A549 (cell line): ENCODE measurements at regions not wholly inside any gene's neighbourhood (a gene's known extent, or its start where the extent isn't known, plus 50 kb on each side); places are given as distances from the start of the nearest gene placed in this dataset.

Source experiments
- ATAC-seq, 2 experiments: fragments of 200-7000 bp in 1 of 2; fragments of >200 bp in 1 of 2; cut with Nextera tagmentation in 1 of 2; cut with Tn5 transposase in 1 of 2; 3 replicates each; pipeline versions ENCODE4 v1.8.0 to v1.9.1; 2018 to 2020; ENCODE audit warnings: mild to moderate bottlenecking in 1 of 2, moderate library complexity in 1 of 2
- CTCF ChIA-PET: fragments of 300-600 bp; sonication (Branson Sonifier 250); formaldehyde crosslinking; extraction: SDS; loops from one replicate; lab custom pipeline; 2021; ENCODE audit warnings: antibody characterized with exemption, inconsistent platforms; lab: Yijun Ruan, JAX
- POLR2A ChIA-PET: fragments of 350-600 bp; formaldehyde crosslinking; extraction: SDS; loops from one replicate; lab custom pipeline; 2021; ENCODE audit warnings: antibody characterized with exemption, inconsistent platforms; lab: Yijun Ruan, JAX
- DNase-seq, 2 experiments: peaks; one replicate each; pipeline versions ENCODE4 v3.0.0 to v3.0.0-alpha.2; 2011 to 2016; ENCODE audit warnings: low read depth in 1 of 2, low spot score in 1 of 2
- FAIRE-seq: peaks from 2 replicates; lab custom pipeline; 2011; peaks lifted over from hg19 to GRCh38; lab: Jason Lieb, UNC
- H3K27ac ChIP-seq, 2 experiments: fragments of >200 bp; sonication (Bioruptor Twin); formaldehyde crosslinking; 3 replicates each; pipeline ENCODE4 v1.5.1; 2016 to 2017
- H3K4me1 ChIP-seq: fragments of >200 bp; sonication (Bioruptor Twin); formaldehyde crosslinking; 3 replicates; pipeline ENCODE4 v1.6.1; 2016
- H3K4me2 ChIP-seq: fragments of >200 bp; sonication (Bioruptor Twin); formaldehyde crosslinking; 3 replicates; pipeline ENCODE4 v1.6.1; 2016
- H3K4me3 ChIP-seq: fragments of >200 bp; sonication (Bioruptor Twin); formaldehyde crosslinking; 3 replicates; pipeline ENCODE4 v1.5.1; 2016
- H3K9me3 ChIP-seq: fragments of >200 bp; sonication (Bioruptor Twin); formaldehyde crosslinking; 3 replicates; pipeline ENCODE4 v1.6.1; 2016
- CEBPB ChIP-seq, 2 experiments: fragments of >200 bp in 1 of 2; sonication (Bioruptor Twin) in 1 of 2; formaldehyde crosslinking in 1 of 2; IDR thresholded peaks; 2 replicates each; pipeline ENCODE4 v1.6.1; 2012 to 2016
- EHF ChIP-seq: fragments of 250-450 bp; sonication (Bioruptor Pico); IDR thresholded peaks from 2 replicates; pipeline ENCODE4 v1.5.0; 2020; ENCODE audit warnings: mild to moderate bottlenecking
- EHMT2 ChIP-seq: fragments of 200-600 bp; sonication (generic); IDR thresholded peaks from 2 replicates; pipeline ENCODE4 v1.6.1; 2016; ENCODE audit warnings: antibody characterized with exemption, low read depth, mild to moderate bottlenecking, moderate library complexity
- FOSB ChIP-seq: fragments of 250-450 bp; sonication (Bioruptor Pico); IDR thresholded peaks from 2 replicates; pipeline ENCODE4 v1.5.0; 2020; ENCODE audit warnings: mild to moderate bottlenecking, moderate library complexity
- FOXS1 ChIP-seq: fragments of 250-450 bp; sonication (Bioruptor Pico); IDR thresholded peaks from 2 replicates; pipeline ENCODE4 v1.5.0; 2020; ENCODE audit warnings: mild to moderate bottlenecking, moderate library complexity
- HEYL ChIP-seq: fragments of 250-450 bp; sonication (Bioruptor Pico); IDR thresholded peaks from 2 replicates; pipeline ENCODE4 v1.8.0; 2021; ENCODE audit warnings: mild to moderate bottlenecking, moderate library complexity
- HOXB5 ChIP-seq: fragments of 250-450 bp; sonication (Bioruptor Pico); IDR thresholded peaks from 2 replicates; pipeline ENCODE4 v1.5.0; 2020; ENCODE audit warnings: mild to moderate bottlenecking, moderate library complexity
- NPAS2 ChIP-seq: fragments of 250-450 bp; sonication (Bioruptor Pico); IDR thresholded peaks from 2 replicates; pipeline ENCODE4 v1.8.0; 2022; ENCODE audit warnings: mild to moderate bottlenecking, moderate library complexity, borderline replicate concordance
- NR3C1 ChIP-seq: fragments of >200 bp; sonication (Bioruptor Twin); formaldehyde crosslinking; IDR thresholded peaks from 3 replicates; pipeline ENCODE4 v1.6.1; 2017
- POLR2A ChIP-seq: IDR thresholded peaks from 2 replicates; pipeline ENCODE4 v1.6.1; 2012; ENCODE audit warnings: mild to moderate bottlenecking, low read length
- SMC3 ChIP-seq: fragments of >200 bp; sonication (Bioruptor Twin); formaldehyde crosslinking; IDR thresholded peaks from 3 replicates; pipeline ENCODE4 v1.6.1; 2018; ENCODE audit warnings: inconsistent platforms
- ZC3H11A ChIP-seq: fragments of 450-650 bp; IDR thresholded peaks from 2 replicates; pipeline ENCODE4 v1.6.1; 2014; ENCODE audit warnings: antibody characterized with exemption, mild to moderate bottlenecking
- WGBS: methylation state at CpG from one replicate; pipeline ENCODE4 v1.1.6; 2017; ENCODE audit errors: missing lambda C conversion rate; 5-methylcytosine and 5-hydroxymethylcytosine counted together
- TF ChIP-seq, protein P1 (sequence below): fragments of 250-450 bp; sonication (Bioruptor Pico); IDR thresholded peaks from 2 replicates; pipeline ENCODE4 v1.5.0; 2021; ENCODE audit warnings: mild to moderate bottlenecking, moderate library complexity, borderline replicate concordance
- TF ChIP-seq, protein P2 (sequence below): IDR thresholded peaks from 2 replicates; pipeline ENCODE4 v1.6.1; 2012
- TF ChIP-seq, protein P3 (sequence below): IDR thresholded peaks from 2 replicates; pipeline ENCODE4 v1.6.1; 2012; ENCODE audit warnings: low read depth, borderline replicate concordance
- TF ChIP-seq, protein P4 (sequence below): fragments of 250-450 bp; sonication (Bioruptor Pico); IDR thresholded peaks from 2 replicates; pipeline ENCODE4 v1.5.0; 2020; ENCODE audit warnings: low read depth, mild to moderate bottlenecking, moderate library complexity

DNA sequence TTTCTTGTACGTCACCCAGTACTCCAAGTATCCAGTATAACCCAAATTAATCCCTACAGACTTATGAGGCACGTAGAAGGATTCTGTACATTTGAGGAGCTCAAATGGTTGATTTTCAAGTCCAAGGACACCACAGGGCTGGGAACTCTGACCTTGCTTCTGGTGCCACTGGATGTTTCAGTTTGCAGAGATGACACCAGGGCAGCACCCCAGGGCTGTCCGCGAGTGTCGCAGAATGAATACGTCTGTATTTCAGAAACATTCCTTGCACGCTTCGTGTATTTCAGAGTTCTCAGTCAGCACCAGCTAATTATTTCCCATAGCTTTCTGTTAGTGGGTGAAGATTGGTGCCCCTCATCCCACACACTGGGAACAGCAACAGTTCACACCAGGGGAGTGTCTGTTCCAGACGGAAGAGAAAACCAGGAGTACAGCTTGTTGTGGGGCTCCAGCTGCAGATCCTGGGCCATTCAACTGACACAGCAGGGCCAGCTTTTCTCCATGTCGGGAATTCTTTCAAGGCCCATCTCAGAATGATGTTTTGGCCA is 159.2 kb downstream of the RHOU start:
- Histone ChIP-seq H3K9me3 (no peaks in the 10 kb centered on the region), H3K4me1 (no peaks in the 10 kb centered on the region), H3K4me2 (no peak overlapping the region), H3K27ac (no peak overlapping the region), H3K4me3 (no peak overlapping the region)
- CTCF ChIA-PET, result interaction anchor here (0.7 to 1.3 kb wide), 2 partner anchors 205 to 333 kb away, joined by 3 read pairs; no protein-coding TSS in a partner anchor
- DNase-seq (no peak), FAIRE-seq (no peak), ATAC-seq (no peak)
- POLR2A ChIA-PET, result no interaction called here
- 87% methylated on average over 10 of the region's 10 CpGs for WGBS
- TF ChIP-seq, protein P1, sequence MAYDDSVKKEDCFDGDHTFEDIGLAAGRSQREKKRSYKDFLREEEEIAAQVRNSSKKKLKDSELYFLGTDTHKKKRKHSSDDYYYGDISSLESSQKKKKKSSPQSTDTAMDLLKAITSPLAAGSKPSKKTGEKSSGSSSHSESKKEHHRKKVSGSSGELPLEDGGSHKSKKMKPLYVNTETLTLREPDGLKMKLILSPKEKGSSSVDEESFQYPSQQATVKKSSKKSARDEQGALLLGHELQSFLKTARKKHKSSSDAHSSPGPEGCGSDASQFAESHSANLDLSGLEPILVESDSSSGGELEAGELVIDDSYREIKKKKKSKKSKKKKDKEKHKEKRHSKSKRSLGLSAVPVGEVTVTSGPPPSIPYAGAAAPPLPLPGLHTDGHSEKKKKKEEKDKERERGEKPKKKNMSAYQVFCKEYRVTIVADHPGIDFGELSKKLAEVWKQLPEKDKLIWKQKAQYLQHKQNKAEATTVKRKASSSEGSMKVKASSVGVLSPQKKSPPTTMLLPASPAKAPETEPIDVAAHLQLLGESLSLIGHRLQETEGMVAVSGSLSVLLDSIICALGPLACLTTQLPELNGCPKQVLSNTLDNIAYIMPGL, result no peak

DNA sequence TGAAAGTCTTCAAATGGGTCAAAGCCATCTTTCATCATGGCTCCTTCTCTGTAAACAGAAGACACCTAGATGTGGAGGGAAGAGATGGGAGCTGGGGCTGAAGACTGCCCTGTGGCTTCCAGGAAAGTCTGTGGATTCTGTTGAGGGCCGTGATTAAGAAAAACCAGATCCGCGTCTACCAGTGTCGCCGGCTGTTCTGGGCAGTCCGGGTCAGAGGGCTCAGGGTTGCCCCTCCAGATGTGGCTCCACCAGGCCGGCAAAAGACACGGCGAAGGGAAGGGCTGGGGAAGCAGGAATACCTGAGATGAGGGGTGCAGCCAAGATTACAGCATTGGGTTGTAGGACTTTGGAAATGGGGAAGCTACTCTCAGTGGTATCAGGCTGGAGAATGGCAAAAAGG is 162.6 kb downstream of the RHOU start:
- Histone ChIP-seq H3K27ac (no peak overlapping the region), H3K4me1 (peaks cover 10% of the 10 kb centered on the region), H3K4me2 (no peak overlapping the region), H3K9me3 (no peaks in the 10 kb centered on the region), H3K4me3 (no peak overlapping the region)
- 93% methylated on average over 9 of the region's 9 CpGs for WGBS
- ChIA-PET POLR2A (no interaction called here), CTCF (interaction anchor here (1.6 kb wide), 1 partner anchor 163 kb away, joined by 4 read pairs; no protein-coding TSS in a partner anchor)
- DNase-seq, result no peak
- no peak for FAIRE-seq
- no peak for TF ChIP-seq FOSB (CRISPR knock-in tag)
- no peak for TF ChIP-seq SMC3
- TF ChIP-seq NPAS2 (CRISPR knock-in tag), result no peak
- no peak for TF ChIP-seq EHMT2
- no peak for TF ChIP-seq NR3C1
- TF ChIP-seq HEYL (CRISPR knock-in tag), result no peak
- TF ChIP-seq, protein P2, sequence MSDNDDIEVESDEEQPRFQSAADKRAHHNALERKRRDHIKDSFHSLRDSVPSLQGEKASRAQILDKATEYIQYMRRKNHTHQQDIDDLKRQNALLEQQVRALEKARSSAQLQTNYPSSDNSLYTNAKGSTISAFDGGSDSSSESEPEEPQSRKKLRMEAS, result no peak
- no peak for TF ChIP-seq ZC3H11A
- no peak for TF ChIP-seq HOXB5
- TF ChIP-seq, all 56 proteins: peak for 0
- no peak for ATAC-seq

DNA sequence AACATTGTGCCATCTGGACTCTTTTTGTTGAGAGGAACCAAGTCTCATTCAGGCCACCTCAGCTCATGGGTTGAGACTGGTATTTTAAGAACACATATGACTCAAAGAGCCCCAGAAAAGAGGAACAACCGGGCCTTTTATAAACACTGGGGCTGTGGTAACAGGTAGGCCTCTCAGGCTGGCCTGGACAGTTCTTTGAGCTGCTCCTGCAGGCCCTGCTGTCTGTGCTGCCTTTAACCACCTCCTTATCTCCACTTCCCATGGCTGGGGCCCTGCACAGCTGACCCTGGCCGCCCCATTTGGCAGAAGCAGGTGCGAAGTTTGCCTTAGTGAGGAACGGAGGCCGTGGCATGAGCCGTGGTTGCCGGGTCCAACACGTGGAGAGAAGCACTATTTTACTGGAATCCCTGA is 163.3 kb downstream of the RHOU start:
- ATAC-seq (no peak), DNase-seq (no peak), FAIRE-seq (no peak)
- Histone ChIP-seq H3K4me1 (peaks cover 14% of the 10 kb centered on the region), H3K27ac (no peak overlapping the region), H3K9me3 (no peaks in the 10 kb centered on the region), H3K4me3 (no peak overlapping the region), H3K4me2 (no peak overlapping the region)
- ChIA-PET CTCF (interaction anchor here (1.6 kb wide), 1 partner anchor 164 kb away, joined by 4 read pairs; no protein-coding TSS in a partner anchor), POLR2A (no interaction called here)
- WGBS, result 89% methylated on average over 8 of the region's 8 CpGs
- TF ChIP-seq, protein P3, sequence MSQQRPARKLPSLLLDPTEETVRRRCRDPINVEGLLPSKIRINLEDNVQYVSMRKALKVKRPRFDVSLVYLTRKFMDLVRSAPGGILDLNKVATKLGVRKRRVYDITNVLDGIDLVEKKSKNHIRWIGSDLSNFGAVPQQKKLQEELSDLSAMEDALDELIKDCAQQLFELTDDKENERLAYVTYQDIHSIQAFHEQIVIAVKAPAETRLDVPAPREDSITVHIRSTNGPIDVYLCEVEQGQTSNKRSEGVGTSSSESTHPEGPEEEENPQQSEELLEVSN, result no peak

DNA sequence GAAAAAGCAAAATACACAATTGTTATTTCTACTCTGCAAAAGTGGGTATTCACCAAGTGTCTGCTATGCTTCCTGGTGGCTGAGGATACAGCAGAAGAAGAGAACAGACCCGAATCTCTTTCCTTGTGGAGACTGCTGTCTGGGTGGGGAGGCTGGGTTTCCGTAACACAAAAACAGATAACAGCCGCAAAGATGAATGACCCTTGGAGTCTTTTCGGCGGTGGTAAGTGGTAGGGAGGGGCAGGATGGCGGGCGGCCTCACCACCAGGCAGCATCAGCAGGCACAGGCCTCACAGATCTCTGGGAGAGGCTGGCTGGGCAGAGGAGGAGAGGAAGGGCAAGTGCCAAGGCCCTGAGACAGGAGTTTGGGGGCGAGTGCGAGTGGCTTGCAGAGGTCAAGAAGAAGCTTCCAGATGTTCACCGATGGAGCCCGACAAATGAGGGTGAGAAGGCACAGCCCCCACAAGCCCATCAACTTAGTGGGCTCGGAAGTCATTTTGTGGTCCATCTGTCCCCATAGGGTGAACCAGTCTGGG is 164.2 kb downstream of the RHOU start:
- Histone ChIP-seq H3K4me2 (no peak overlapping the region), H3K9me3 (no peaks in the 10 kb centered on the region), H3K4me1 (peaks cover 19% of the 10 kb centered on the region), H3K4me3 (no peak overlapping the region), H3K27ac (no peak overlapping the region)
- ChIA-PET CTCF (no interaction called here), POLR2A (no interaction called here)
- FAIRE-seq (no peak), DNase-seq (no peak), ATAC-seq (no peak)
- TF ChIP-seq CEBPB (IDR thresholded peaks at IDR 0.05) (no peak), EHF (CRISPR knock-in tag) (no peak), FOXS1 (CRISPR knock-in tag) (no peak), POLR2A (no peak), ZC3H11A (no peak), FOSB (CRISPR knock-in tag) (no peak)
- TF ChIP-seq, protein P4, sequence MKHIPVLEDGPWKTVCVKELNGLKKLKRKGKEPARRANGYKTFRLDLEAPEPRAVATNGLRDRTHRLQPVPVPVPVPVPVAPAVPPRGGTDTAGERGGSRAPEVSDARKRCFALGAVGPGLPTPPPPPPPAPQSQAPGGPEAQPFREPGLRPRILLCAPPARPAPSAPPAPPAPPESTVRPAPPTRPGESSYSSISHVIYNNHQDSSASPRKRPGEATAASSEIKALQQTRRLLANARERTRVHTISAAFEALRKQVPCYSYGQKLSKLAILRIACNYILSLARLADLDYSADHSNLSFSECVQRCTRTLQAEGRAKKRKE (CRISPR knock-in tag), result no peak
- WGBS, result 88% methylated on average over 12 of the region's 12 CpGs
